Sigmoid colon (tissue), 6 donors: ENCODE measurements at regions not wholly inside any gene's neighbourhood (a gene's known extent, or its start where the extent isn't known, plus 50 kb on each side); places are given as distances from the start of the nearest gene placed in this dataset.

Experiments
- DNase-seq: peaks from one replicate; pipeline ENCODE4 v3.0.0-alpha.2; 2019
- H3K27ac ChIP-seq, 4 donors: fragments of 200-600 bp; sonication (generic); one replicate each; pipeline ENCODE4 v1.5.1; 2016 to 2019; ENCODE audit warnings: mild to moderate bottlenecking in 1 of 4
- H3K27me3 ChIP-seq, 3 donors: fragments of 200-600 bp; sonication (generic); one replicate each; pipeline ENCODE4 v1.5.1; 2019; ENCODE audit warnings: mild to moderate bottlenecking in 1 of 3
- H3K36me3 ChIP-seq, 4 donors: fragments of 200-600 bp; sonication (generic); one replicate each; pipeline ENCODE4 v1.5.1; 2016 to 2019
- H3K4me1 ChIP-seq, 4 donors: fragments of 200-600 bp; sonication (generic); one replicate each; pipeline ENCODE4 v1.5.1; 2017 to 2019
- H3K4me3 ChIP-seq, 4 donors: fragments of 200-600 bp; sonication (generic); one replicate each; pipeline ENCODE4 v1.5.1; 2017 to 2019; ENCODE audit warnings: mild to moderate bottlenecking in 2 of 4, moderate library complexity in 1 of 4
- H3K9me3 ChIP-seq, 4 donors: fragments of 200-600 bp in 3 of 4; sonication (generic) in 3 of 4; one replicate each; pipeline versions ENCODE4 v1.5.1 to v1.6.1; 2013 to 2019
- EP300 ChIP-seq, 4 donors: sonication (generic); formaldehyde crosslinking; IDR thresholded peaks; one replicate each; pipeline ENCODE4 v1.6.1; 2017; ENCODE audit warnings: antibody characterized with exemption in 4 of 4
- POLR2A ChIP-seq, 2 donors: fragments of 450-650 bp; IDR thresholded peaks; one replicate each; pipeline ENCODE4 v1.6.1; 2016; ENCODE audit warnings: antibody characterized with exemption in 2 of 2, mild to moderate bottlenecking in 2 of 2, moderate library complexity in 2 of 2
- POLR2AphosphoS5 ChIP-seq, 4 donors: sonication (generic); formaldehyde crosslinking; IDR thresholded peaks; one replicate each; pipeline ENCODE4 v1.6.1; 2017; ENCODE audit warnings: antibody characterized with exemption in 4 of 4
- WGBS, 2 donors: extraction: QIAGEN DNeasy Blood & Tissue Kit; methylation state at CpG; one replicate each; pipeline ENCODE4 v1.1.7; 2013; 5-methylcytosine and 5-hydroxymethylcytosine counted together
- intact Hi-C: fragments of 100-400 bp; cut with DNase I; formaldehyde crosslinking; loops from one replicate; pipeline ENCODE4 v1.15.1; 2023
- TF ChIP-seq, protein P1 (sequence below), 4 experiments: fragments of 450-650 bp in 3 of 4; fragments of 200-600 bp in 1 of 4; IDR thresholded peaks; one replicate each; pipeline ENCODE4 v1.5.1; 2016 to 2019; ENCODE audit warnings: antibody characterized with exemption in 4 of 4, mild to moderate bottlenecking in 3 of 4, moderate library complexity in 2 of 4
- donor health status: healthy with polysubstance abuse.
- donor health status: healthy.

- TF ChIP-seq EP300 (IDR thresholded peaks at IDR 0.05): no peak
- no peak for TF ChIP-seq POLR2A (IDR thresholded peaks at IDR 0.05)
- no peaks in the 10 kb centered on the region for H3K9me3 ChIP-seq
- H3K27me3 ChIP-seq: peaks cover 0 to 7% (median 0%) of the 10 kb centered on the region in 3 donors
- peaks cover 0 to 3% (median 0%) of the 10 kb centered on the region in 4 donors for H3K36me3 ChIP-seq
- WGBS, 2 donors: 26 to 30% methylated on average over 13 of the region's 13 CpGs
- peaks cover 0 to 9% (median 0%) of the 10 kb centered on the region in 4 donors for H3K4me1 ChIP-seq
- no peak overlapping the region for H3K4me3 ChIP-seq
- intact Hi-C loops: no loop called here
- H3K27ac ChIP-seq: no peak overlapping the region
- no peak for DNase-seq
Measured at GRCh38 chr17:79152110-79152509, 77.5 kb downstream of the ENGASE start.

- Histone ChIP-seq H3K36me3 (peaks cover 0 to 3% (median 0%) of the 10 kb centered on the region in 4 donors), H3K4me3 (no peak overlapping the region), H3K4me1 (peaks cover 0 to 9% (median 0%) of the 10 kb centered on the region in 4 donors), H3K27me3 (peaks cover 0 to 7% (median 0%) of the 10 kb centered on the region in 3 donors), H3K9me3 (no peaks in the 10 kb centered on the region), H3K27ac (no peak overlapping the region)
- no peak for TF ChIP-seq POLR2AphosphoS5 (IDR thresholded peaks at IDR 0.05)
- TF ChIP-seq EP300 (IDR thresholded peaks at IDR 0.05): no peak
- no peak for TF ChIP-seq POLR2A (IDR thresholded peaks at IDR 0.05)
- TF ChIP-seq, protein P1, sequence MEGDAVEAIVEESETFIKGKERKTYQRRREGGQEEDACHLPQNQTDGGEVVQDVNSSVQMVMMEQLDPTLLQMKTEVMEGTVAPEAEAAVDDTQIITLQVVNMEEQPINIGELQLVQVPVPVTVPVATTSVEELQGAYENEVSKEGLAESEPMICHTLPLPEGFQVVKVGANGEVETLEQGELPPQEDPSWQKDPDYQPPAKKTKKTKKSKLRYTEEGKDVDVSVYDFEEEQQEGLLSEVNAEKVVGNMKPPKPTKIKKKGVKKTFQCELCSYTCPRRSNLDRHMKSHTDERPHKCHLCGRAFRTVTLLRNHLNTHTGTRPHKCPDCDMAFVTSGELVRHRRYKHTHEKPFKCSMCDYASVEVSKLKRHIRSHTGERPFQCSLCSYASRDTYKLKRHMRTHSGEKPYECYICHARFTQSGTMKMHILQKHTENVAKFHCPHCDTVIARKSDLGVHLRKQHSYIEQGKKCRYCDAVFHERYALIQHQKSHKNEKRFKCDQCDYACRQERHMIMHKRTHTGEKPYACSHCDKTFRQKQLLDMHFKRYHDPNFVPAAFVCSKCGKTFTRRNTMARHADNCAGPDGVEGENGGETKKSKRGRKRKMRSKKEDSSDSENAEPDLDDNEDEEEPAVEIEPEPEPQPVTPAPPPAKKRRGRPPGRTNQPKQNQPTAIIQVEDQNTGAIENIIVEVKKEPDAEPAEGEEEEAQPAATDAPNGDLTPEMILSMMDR (IDR thresholded peaks at IDR 0.05): no peak
- 61 to 78% methylated on average over 19 of the region's 19 CpGs for WGBS, 2 donors
- DNase-seq: no peak
- intact Hi-C loops: no loop called here
Measured at GRCh38 chr17:79150799-79151198, 76.2 kb downstream of the ENGASE start.

- H3K4me3 ChIP-seq: no peak overlapping the region
- WGBS, 2 donors: 55 to 75% methylated on average over 14 of the region's 14 CpGs
- no peak for DNase-seq
- intact Hi-C loops: no loop called here
- peaks cover 0 to 9% (median 0%) of the 10 kb centered on the region in 4 donors for H3K4me1 ChIP-seq
- H3K27ac ChIP-seq: no peak overlapping the region
- peaks cover 0 to 7% (median 0%) of the 10 kb centered on the region in 3 donors for H3K27me3 ChIP-seq
- TF ChIP-seq POLR2A (IDR thresholded peaks at IDR 0.05): no peak
- TF ChIP-seq, protein P1 (IDR thresholded peaks at IDR 0.05): no peak
- TF ChIP-seq POLR2AphosphoS5 (IDR thresholded peaks at IDR 0.05): no peak
- no peak for TF ChIP-seq EP300 (IDR thresholded peaks at IDR 0.05)
- peaks cover 0 to 3% (median 0%) of the 10 kb centered on the region in 4 donors for H3K36me3 ChIP-seq
- no peaks in the 10 kb centered on the region for H3K9me3 ChIP-seq
Measured at GRCh38 chr17:79150035-79150733, 75.6 kb downstream of the ENGASE start.

GRCh38 chr17:79148584-79148983, 74.0 kb downstream of the ENGASE start:
- Histone ChIP-seq H3K27me3 (peaks cover 0 to 7% (median 0%) of the 10 kb centered on the region in 3 donors), H3K4me1 (no peaks in the 10 kb centered on the region), H3K36me3 (peaks cover 0 to 9% (median 0%) of the 10 kb centered on the region in 4 donors), H3K9me3 (no peaks in the 10 kb centered on the region), H3K4me3 (no peak overlapping the region), H3K27ac (no peak overlapping the region)
- WGBS, 2 donors: 66 to 78% methylated on average over 10 of the region's 10 CpGs
- no peak for DNase-seq
- intact Hi-C loops: no loop called here
- no peak for TF ChIP-seq EP300 (IDR thresholded peaks at IDR 0.05)
- no peak for TF ChIP-seq POLR2A (IDR thresholded peaks at IDR 0.05)
- TF ChIP-seq, protein P1 (IDR thresholded peaks at IDR 0.05): no peak
- TF ChIP-seq POLR2AphosphoS5 (IDR thresholded peaks at IDR 0.05): no peak

- no peaks in the 10 kb centered on the region for H3K9me3 ChIP-seq
- 78 to 91% methylated on average over 19 of the region's 19 CpGs for WGBS, 2 donors
- TF ChIP-seq POLR2A (IDR thresholded peaks at IDR 0.05): no peak
- no peak for TF ChIP-seq POLR2AphosphoS5 (IDR thresholded peaks at IDR 0.05)
- TF ChIP-seq, protein P1 (IDR thresholded peaks at IDR 0.05): no peak
- no peak for TF ChIP-seq EP300 (IDR thresholded peaks at IDR 0.05)
Measured at GRCh38 chr17:79147746-79148506, 73.3 kb downstream of the ENGASE start.

More at GRCh38 chr17:79147746-79148506, 73.3 kb downstream of the ENGASE start:
- peaks cover 0 to 9% (median 0%) of the 10 kb centered on the region in 4 donors for H3K36me3 ChIP-seq
- DNase-seq: no peak
- intact Hi-C loops: no loop called here
- H3K4me1 ChIP-seq: no peaks in the 10 kb centered on the region
- H3K27me3 ChIP-seq: peaks cover 0 to 7% (median 0%) of the 10 kb centered on the region in 3 donors
- no peak overlapping the region for H3K4me3 ChIP-seq
- H3K27ac ChIP-seq: no peak overlapping the region
